AG10803 (cell line): ENCODE measurements at regions not wholly inside any gene's neighbourhood (a gene's known extent, or its start where the extent isn't known, plus 50 kb on each side); places are given as distances from the start of the nearest gene placed in this dataset.
"Not testable (repeated sequence)": the region's sequence is repeated elsewhere in the genome, so short reads cannot be mapped to it uniquely, and the experiment has no call there.

Experiments
- DNase-seq: peaks from one replicate; pipeline ENCODE4 v3.0.0; 2010; ENCODE audit warnings: low read depth
- H3K4me3 ChIP-seq: 2 replicates; pipeline ENCODE4 v1.5.1; 2011; ENCODE audit warnings: mild to moderate bottlenecking, low read length, control low read depth
- CTCF ChIP-seq: conservative IDR thresholded peaks from 2 replicates; pipeline ENCODE4 v1.5.1; 2011; ENCODE audit warnings: mild to moderate bottlenecking, low read length, control low read depth, inconsistent platforms

- H3K4me3 ChIP-seq: no peak overlapping the region
- no peak for DNase-seq
- TF ChIP-seq CTCF: no peak
Observed at GRCh38 chr4:23957465-23957864, 67.6 kb upstream of the PPARGC1A start.

- DNase-seq: no peak
- no peak overlapping the region for H3K4me3 ChIP-seq
- no peak for TF ChIP-seq CTCF
Observed at GRCh38 chr4:23956601-23957364, 66.9 kb upstream of the PPARGC1A start.

GRCh38 chr4:23952258-23952657 lies 62.4 kb upstream of the PPARGC1A start:
- DNase-seq: no peak
- no peak overlapping the region for H3K4me3 ChIP-seq
- TF ChIP-seq CTCF: no peak

- H3K4me3 ChIP-seq: no peak overlapping the region
- no peak for TF ChIP-seq CTCF
- no peak for DNase-seq
Observed at GRCh38 chr4:23947826-23948225, 58.0 kb upstream of the PPARGC1A start.

- H3K4me3 ChIP-seq: no peak overlapping the region
- no peak for TF ChIP-seq CTCF
- no peak for DNase-seq
Observed at GRCh38 chr4:23946299-23946698, 56.5 kb upstream of the PPARGC1A start.

- DNase-seq: peak; percentile 66
- no peak overlapping the region for H3K4me3 ChIP-seq
Observed at GRCh38 chr4:23945451-23946017, 55.7 kb upstream of the PPARGC1A start.

GRCh38 chr4:23944556-23944955 lies 54.7 kb upstream of the PPARGC1A start:
- not testable (repeated sequence) for DNase-seq, H3K4me3 ChIP-seq

More at GRCh38 chr4:23945451-23946017, 55.7 kb upstream of the PPARGC1A start:
- TF ChIP-seq CTCF: no peak
